ENCODE measurements at regions not wholly inside any gene's neighbourhood (a gene's known extent, or its start where the extent isn't known, plus 50 kb on each side); places are given as distances from the start of the nearest gene placed in this dataset.

- H3K4me3 ChIP-seq (ENCODE audit: low read depth, low read length) = no peak overlapping the region
Measured at GRCh38 chr4:62560858-62561257, 1360.7 kb downstream of the ADGRL3 start.

GRCh38 chr4:62550121-62550520 is 1350.0 kb downstream of the ADGRL3 start:
- H3K79me2 ChIP-seq (ENCODE audit: control insufficient read depth, insufficient read depth, low read length, unreplicated experiment) = no peaks in the 10 kb centered on the region
- no peaks in the 10 kb centered on the region for H3K27me3 ChIP-seq (ENCODE audit: insufficient read depth, low read length)
- H3K36me3 ChIP-seq (ENCODE audit: insufficient read depth, low read length) = no peaks in the 10 kb centered on the region
- no peak overlapping the region for H2AFZ ChIP-seq (ENCODE audit: low read length, unreplicated experiment)
- H3K4me3 ChIP-seq (ENCODE audit: low read depth, low read length) = no peak overlapping the region
- H3K27ac ChIP-seq (ENCODE audit: low read depth, low read length) = no peak overlapping the region
- H3K4me1 ChIP-seq (ENCODE audit: control insufficient read depth, insufficient read depth, low read length, unreplicated experiment) = no peaks in the 10 kb centered on the region

More at GRCh38 chr4:62560858-62561257, 1360.7 kb downstream of the ADGRL3 start:
- H3K27ac ChIP-seq (ENCODE audit: low read depth, low read length) = no peak overlapping the region
- H3K27me3 ChIP-seq (ENCODE audit: insufficient read depth, low read length) = no peaks in the 10 kb centered on the region
- H3K79me2 ChIP-seq (ENCODE audit: control insufficient read depth, insufficient read depth, low read length, unreplicated experiment) = no peaks in the 10 kb centered on the region
- H3K36me3 ChIP-seq (ENCODE audit: insufficient read depth, low read length) = no peaks in the 10 kb centered on the region
- H2AFZ ChIP-seq (ENCODE audit: low read length, unreplicated experiment) = no peak overlapping the region
- no peaks in the 10 kb centered on the region for H3K4me1 ChIP-seq (ENCODE audit: control insufficient read depth, insufficient read depth, low read length, unreplicated experiment)

GRCh38 chr4:62549601-62550000 is 1349.5 kb downstream of the ADGRL3 start:
- Histone ChIP-seq H2AFZ (ENCODE audit: low read length, unreplicated experiment) (no peak overlapping the region), H3K79me2 (ENCODE audit: control insufficient read depth, insufficient read depth, low read length, unreplicated experiment) (no peaks in the 10 kb centered on the region), H3K4me1 (ENCODE audit: control insufficient read depth, insufficient read depth, low read length, unreplicated experiment) (no peaks in the 10 kb centered on the region), H3K36me3 (ENCODE audit: insufficient read depth, low read length) (no peaks in the 10 kb centered on the region), H3K27ac (ENCODE audit: low read depth, low read length) (no peak overlapping the region), H3K4me3 (ENCODE audit: low read depth, low read length) (no peak overlapping the region), H3K27me3 (ENCODE audit: insufficient read depth, low read length) (no peaks in the 10 kb centered on the region)

- Histone ChIP-seq H3K36me3 (ENCODE audit: insufficient read depth, low read length) (no peaks in the 10 kb centered on the region), H3K4me1 (ENCODE audit: control insufficient read depth, insufficient read depth, low read length, unreplicated experiment) (no peaks in the 10 kb centered on the region), H3K79me2 (ENCODE audit: control insufficient read depth, insufficient read depth, low read length, unreplicated experiment) (no peaks in the 10 kb centered on the region), H3K27me3 (ENCODE audit: insufficient read depth, low read length) (no peaks in the 10 kb centered on the region), H2AFZ (ENCODE audit: low read length, unreplicated experiment) (no peak overlapping the region), H3K27ac (ENCODE audit: low read depth, low read length) (no peak overlapping the region), H3K4me3 (ENCODE audit: low read depth, low read length) (no peak overlapping the region)
Measured at GRCh38 chr4:62548765-62549164, 1348.6 kb downstream of the ADGRL3 start.

GRCh38 chr4:62548108-62548524 is 1348.0 kb downstream of the ADGRL3 start:
- no peak overlapping the region for H2AFZ ChIP-seq (ENCODE audit: low read length, unreplicated experiment)
- H3K79me2 ChIP-seq (ENCODE audit: control insufficient read depth, insufficient read depth, low read length, unreplicated experiment) = no peaks in the 10 kb centered on the region
- no peaks in the 10 kb centered on the region for H3K36me3 ChIP-seq (ENCODE audit: insufficient read depth, low read length)
- no peak overlapping the region for H3K4me3 ChIP-seq (ENCODE audit: low read depth, low read length)
- H3K4me1 ChIP-seq (ENCODE audit: control insufficient read depth, insufficient read depth, low read length, unreplicated experiment) = no peaks in the 10 kb centered on the region
- H3K27me3 ChIP-seq (ENCODE audit: insufficient read depth, low read length) = no peaks in the 10 kb centered on the region
- H3K27ac ChIP-seq (ENCODE audit: low read depth, low read length) = no peak overlapping the region

GRCh38 chr4:62544428-62544827 is 1344.3 kb downstream of the ADGRL3 start:
- Histone ChIP-seq H3K27ac (ENCODE audit: low read depth, low read length) (no peak overlapping the region), H3K79me2 (ENCODE audit: control insufficient read depth, insufficient read depth, low read length, unreplicated experiment) (no peaks in the 10 kb centered on the region), H3K36me3 (ENCODE audit: insufficient read depth, low read length) (no peaks in the 10 kb centered on the region), H2AFZ (ENCODE audit: low read length, unreplicated experiment) (no peak overlapping the region), H3K4me1 (ENCODE audit: control insufficient read depth, insufficient read depth, low read length, unreplicated experiment) (no peaks in the 10 kb centered on the region), H3K4me3 (ENCODE audit: low read depth, low read length) (no peak overlapping the region), H3K27me3 (ENCODE audit: insufficient read depth, low read length) (no peaks in the 10 kb centered on the region)

GRCh38 chr4:62543002-62543401 is 1342.9 kb downstream of the ADGRL3 start:
- Histone ChIP-seq H3K27me3 (ENCODE audit: insufficient read depth, low read length) (no peaks in the 10 kb centered on the region), H3K4me3 (ENCODE audit: low read depth, low read length) (no peak overlapping the region), H3K36me3 (ENCODE audit: insufficient read depth, low read length) (no peaks in the 10 kb centered on the region), H2AFZ (ENCODE audit: low read length, unreplicated experiment) (no peak overlapping the region), H3K4me1 (ENCODE audit: control insufficient read depth, insufficient read depth, low read length, unreplicated experiment) (no peaks in the 10 kb centered on the region), H3K79me2 (ENCODE audit: control insufficient read depth, insufficient read depth, low read length, unreplicated experiment) (no peaks in the 10 kb centered on the region), H3K27ac (ENCODE audit: low read depth, low read length) (no peak overlapping the region)

GRCh38 chr4:62533573-62533972 is 1333.4 kb downstream of the ADGRL3 start:
- Histone ChIP-seq H3K27ac (ENCODE audit: low read depth, low read length) (no peak overlapping the region), H3K36me3 (ENCODE audit: insufficient read depth, low read length) (no peaks in the 10 kb centered on the region), H3K27me3 (ENCODE audit: insufficient read depth, low read length) (no peaks in the 10 kb centered on the region), H3K79me2 (ENCODE audit: control insufficient read depth, insufficient read depth, low read length, unreplicated experiment) (no peaks in the 10 kb centered on the region), H3K4me3 (ENCODE audit: low read depth, low read length) (no peak overlapping the region), H3K4me1 (ENCODE audit: control insufficient read depth, insufficient read depth, low read length, unreplicated experiment) (no peaks in the 10 kb centered on the region), H2AFZ (ENCODE audit: low read length, unreplicated experiment) (no peak overlapping the region)

GRCh38 chr4:62531731-62532130 is 1331.6 kb downstream of the ADGRL3 start:
- Histone ChIP-seq H3K27ac (ENCODE audit: low read depth, low read length) (no peak overlapping the region), H3K79me2 (ENCODE audit: control insufficient read depth, insufficient read depth, low read length, unreplicated experiment) (no peaks in the 10 kb centered on the region), H3K4me3 (ENCODE audit: low read depth, low read length) (no peak overlapping the region), H3K27me3 (ENCODE audit: insufficient read depth, low read length) (no peaks in the 10 kb centered on the region), H2AFZ (ENCODE audit: low read length, unreplicated experiment) (no peak overlapping the region), H3K36me3 (ENCODE audit: insufficient read depth, low read length) (no peaks in the 10 kb centered on the region), H3K4me1 (ENCODE audit: control insufficient read depth, insufficient read depth, low read length, unreplicated experiment) (no peaks in the 10 kb centered on the region)

GRCh38 chr4:62531264-62531663 is 1331.1 kb downstream of the ADGRL3 start:
- no peaks in the 10 kb centered on the region for H3K4me1 ChIP-seq (ENCODE audit: control insufficient read depth, insufficient read depth, low read length, unreplicated experiment)
- no peaks in the 10 kb centered on the region for H3K27me3 ChIP-seq (ENCODE audit: insufficient read depth, low read length)
- H3K27ac ChIP-seq (ENCODE audit: low read depth, low read length) = no peak overlapping the region
- H3K4me3 ChIP-seq (ENCODE audit: low read depth, low read length) = no peak overlapping the region
- no peaks in the 10 kb centered on the region for H3K36me3 ChIP-seq (ENCODE audit: insufficient read depth, low read length)
- H3K79me2 ChIP-seq (ENCODE audit: control insufficient read depth, insufficient read depth, low read length, unreplicated experiment) = no peaks in the 10 kb centered on the region
- H2AFZ ChIP-seq (ENCODE audit: low read length, unreplicated experiment) = no peak overlapping the region

- Histone ChIP-seq H3K27ac (ENCODE audit: low read depth, low read length) (no peak overlapping the region), H3K27me3 (ENCODE audit: insufficient read depth, low read length) (no peaks in the 10 kb centered on the region), H3K4me3 (ENCODE audit: low read depth, low read length) (no peak overlapping the region), H2AFZ (ENCODE audit: low read length, unreplicated experiment) (no peak overlapping the region), H3K36me3 (ENCODE audit: insufficient read depth, low read length) (no peaks in the 10 kb centered on the region), H3K4me1 (ENCODE audit: control insufficient read depth, insufficient read depth, low read length, unreplicated experiment) (no peaks in the 10 kb centered on the region), H3K79me2 (ENCODE audit: control insufficient read depth, insufficient read depth, low read length, unreplicated experiment) (no peaks in the 10 kb centered on the region)
Measured at GRCh38 chr4:62528874-62529273, 1328.7 kb downstream of the ADGRL3 start.

Data from ACC112 (cell line).